DND-41 (cell line): ENCODE measurements at regions not wholly inside any gene's neighbourhood (a gene's known extent, or its start where the extent isn't known, plus 50 kb on each side); places are given as distances from the start of the nearest gene placed in this dataset.

Experiments used
- ATAC-seq: fragments of 200-7000 bp; cut with Tn5 transposase; 3 replicates; pipeline ENCODE4 v1.9.1; 2021; ENCODE audit warnings: low read depth; ENCODE audit not compliant: insufficient read depth
- DNase-seq: peaks from one replicate; pipeline ENCODE4 v3.0.0-alpha.2; 2020
- H2AFZ ChIP-seq: 2 replicates; pipeline ENCODE4 v1.6.0; 2012; ENCODE audit warnings: low read depth, low read length
- H3K27ac ChIP-seq: 2 replicates; pipeline ENCODE4 v1.5.1; 2012; ENCODE audit warnings: low read length, inconsistent platforms
- H3K27me3 ChIP-seq: fragments of 200-600 bp; sonication (generic); 2 replicates; pipeline ENCODE4 v1.6.0; 2012; ENCODE audit warnings: low read length, mild to moderate bottlenecking, inconsistent platforms; ENCODE audit not compliant: insufficient read depth, poor library complexity
- H3K36me3 ChIP-seq: 2 replicates; pipeline ENCODE4 v1.5.1; 2012; ENCODE audit warnings: low read length, inconsistent platforms; ENCODE audit not compliant: insufficient read depth
- H3K4me1 ChIP-seq: 2 replicates; pipeline ENCODE4 v1.5.1; 2012; ENCODE audit warnings: mild to moderate bottlenecking, low read length; ENCODE audit not compliant: insufficient read depth
- H3K4me2 ChIP-seq: 2 replicates; pipeline ENCODE4 v1.6.0; 2012; ENCODE audit warnings: mild to moderate bottlenecking, moderate library complexity, low read length, inconsistent platforms; ENCODE audit not compliant: insufficient read depth
- H3K4me3 ChIP-seq, 2 experiments: fragments of 200-600 bp in 1 of 2; shearing (Covaris generic) in 1 of 2; 2 replicates each; pipeline ENCODE4 v1.5.1; 2012 to 2016; ENCODE audit warnings: inconsistent platforms in 2 of 2, low read length in 2 of 2, mild to moderate bottlenecking in 2 of 2, low read depth in 1 of 2, moderate library complexity in 1 of 2
- H3K79me2 ChIP-seq: 2 replicates; pipeline ENCODE4 v1.6.0; 2012; ENCODE audit warnings: low read length, inconsistent platforms; ENCODE audit not compliant: insufficient read depth
- H3K9ac ChIP-seq: 2 replicates; pipeline ENCODE4 v1.6.0; 2012; ENCODE audit warnings: low read depth, mild to moderate bottlenecking, inconsistent platforms, low read length, moderate library complexity
- H3K9me3 ChIP-seq: 2 replicates; pipeline ENCODE4 v1.5.1; 2012; ENCODE audit warnings: low read length, moderate library complexity, mild to moderate bottlenecking, inconsistent platforms; ENCODE audit not compliant: insufficient read depth, severe bottlenecking
- H4K20me1 ChIP-seq: 2 replicates; pipeline ENCODE4 v1.6.0; 2012; ENCODE audit warnings: low read length; ENCODE audit not compliant: insufficient read depth
- CTCF ChIP-seq: IDR thresholded peaks from 2 replicates; pipeline ENCODE4 v1.5.1; 2012; ENCODE audit warnings: borderline replicate concordance, low read length, moderate library complexity, mild to moderate bottlenecking; ENCODE audit not compliant: poor library complexity, severe bottlenecking; ENCODE audit errors: extremely low read depth
- EZH2 ChIP-seq: IDR thresholded peaks from 3 replicates; pipeline ENCODE4 v1.6.1; 2012; ENCODE audit warnings: borderline replicate concordance, low read depth, mild to moderate bottlenecking, moderate library complexity, low read length, inconsistent platforms; ENCODE audit not compliant: severe bottlenecking

GRCh38 chr18:68114989-68115388 is 598.5 kb upstream of the DSEL start:
- no peak for TF ChIP-seq EZH2
- TF ChIP-seq CTCF, result no peak
- Histone ChIP-seq H3K4me3 (no peak overlapping the region), H3K36me3 (no peaks in the 10 kb centered on the region), H3K4me2 (no peak overlapping the region), H3K27me3 (no peaks in the 10 kb centered on the region), H2AFZ (no peak overlapping the region), H3K9ac (no peak overlapping the region), H3K4me1 (no peaks in the 10 kb centered on the region), H3K79me2 (no peaks in the 10 kb centered on the region), H4K20me1 (no peaks in the 10 kb centered on the region), H3K9me3 (no peaks in the 10 kb centered on the region), H3K27ac (no peak overlapping the region)
- ATAC-seq, result no peak
- DNase-seq, result no peak

- no peak overlapping the region for H3K4me3 ChIP-seq
- no peak overlapping the region for H3K27ac ChIP-seq
- no peak overlapping the region for H3K4me2 ChIP-seq
- H3K9me3 ChIP-seq, result no peaks in the 10 kb centered on the region
- no peaks in the 10 kb centered on the region for H3K79me2 ChIP-seq
- no peaks in the 10 kb centered on the region for H3K4me1 ChIP-seq
- no peaks in the 10 kb centered on the region for H3K27me3 ChIP-seq
- no peaks in the 10 kb centered on the region for H4K20me1 ChIP-seq
- no peak for DNase-seq
- no peak overlapping the region for H3K9ac ChIP-seq
- TF ChIP-seq CTCF (no peak), EZH2 (no peak)
- no peaks in the 10 kb centered on the region for H3K36me3 ChIP-seq
- no peak for ATAC-seq
- H2AFZ ChIP-seq, result no peak overlapping the region
These were observed 587.5 kb upstream of the DSEL start for GRCh38 chr18:68104036-68104435.

GRCh38 chr18:68103561-68103960 is 587.0 kb upstream of the DSEL start:
- TF ChIP-seq EZH2 (no peak), CTCF (no peak)
- no peaks in the 10 kb centered on the region for H4K20me1 ChIP-seq
- no peak overlapping the region for H3K27ac ChIP-seq
- no peaks in the 10 kb centered on the region for H3K4me1 ChIP-seq
- no peak for DNase-seq
- H3K36me3 ChIP-seq, result no peaks in the 10 kb centered on the region
- H3K9ac ChIP-seq, result no peak overlapping the region
- no peak for ATAC-seq
- H3K79me2 ChIP-seq, result no peaks in the 10 kb centered on the region
- H3K9me3 ChIP-seq, result no peaks in the 10 kb centered on the region
- H3K4me2 ChIP-seq, result no peak overlapping the region
- H2AFZ ChIP-seq, result no peak overlapping the region
- H3K27me3 ChIP-seq, result no peaks in the 10 kb centered on the region
- H3K4me3 ChIP-seq, result no peak overlapping the region

GRCh38 chr18:68102117-68102516 is 585.6 kb upstream of the DSEL start:
- Histone ChIP-seq H3K4me3 (no peak overlapping the region), H3K4me2 (no peak overlapping the region)
- TF ChIP-seq CTCF (no peak), EZH2 (no peak)

More at GRCh38 chr18:68102117-68102516, 585.6 kb upstream of the DSEL start:
- Histone ChIP-seq H3K36me3 (no peaks in the 10 kb centered on the region), H3K4me1 (no peaks in the 10 kb centered on the region), H3K27me3 (no peaks in the 10 kb centered on the region), H4K20me1 (no peaks in the 10 kb centered on the region), H2AFZ (no peak overlapping the region), H3K27ac (no peak overlapping the region), H3K9me3 (no peaks in the 10 kb centered on the region), H3K9ac (no peak overlapping the region), H3K79me2 (no peaks in the 10 kb centered on the region)
- ATAC-seq, result no peak
- DNase-seq, result no peak
